ENCODE measurements at regions not wholly inside any gene's neighbourhood (a gene's known extent, or its start where the extent isn't known, plus 50 kb on each side); places are given as distances from the start of the nearest gene placed in this dataset.

DNA sequence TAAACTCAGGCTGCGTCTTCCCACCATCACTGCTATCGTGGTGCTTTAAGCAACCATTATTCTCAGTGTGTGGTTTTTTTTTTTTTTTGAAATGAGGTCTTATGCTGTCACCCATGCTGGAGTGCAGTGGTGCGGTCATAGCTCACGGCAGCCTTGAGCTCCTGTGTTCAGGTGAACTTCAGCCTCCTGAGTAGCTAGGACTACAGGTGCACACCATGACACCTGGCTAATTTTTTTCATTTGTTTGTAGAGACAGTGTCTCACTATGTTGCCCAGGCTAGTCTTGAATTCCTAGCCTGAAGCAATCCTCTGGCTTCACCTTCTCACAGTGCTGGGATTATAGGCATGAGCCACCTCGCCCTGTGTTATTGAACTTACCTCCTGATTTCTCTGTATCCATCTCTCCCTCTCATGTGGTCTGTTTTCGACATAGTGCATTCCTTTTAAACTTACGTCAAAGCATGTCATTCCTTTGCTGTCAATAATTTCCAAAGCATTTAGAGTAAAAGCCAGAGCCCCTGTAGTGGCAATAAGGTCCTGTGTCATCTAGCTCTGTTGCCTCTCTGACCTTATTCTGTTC lies 255.5 kb downstream of the SNAPC1 start (continued):
- TF ChIP-seq NUFIP1 (IDR thresholded peaks at IDR 0.05; ENCODE audit: partially characterized antibody): no peak
- no peak for TF ChIP-seq FOXJ3 (CRISPR knock-in tag; IDR thresholded peaks at IDR 0.05)

DNA sequence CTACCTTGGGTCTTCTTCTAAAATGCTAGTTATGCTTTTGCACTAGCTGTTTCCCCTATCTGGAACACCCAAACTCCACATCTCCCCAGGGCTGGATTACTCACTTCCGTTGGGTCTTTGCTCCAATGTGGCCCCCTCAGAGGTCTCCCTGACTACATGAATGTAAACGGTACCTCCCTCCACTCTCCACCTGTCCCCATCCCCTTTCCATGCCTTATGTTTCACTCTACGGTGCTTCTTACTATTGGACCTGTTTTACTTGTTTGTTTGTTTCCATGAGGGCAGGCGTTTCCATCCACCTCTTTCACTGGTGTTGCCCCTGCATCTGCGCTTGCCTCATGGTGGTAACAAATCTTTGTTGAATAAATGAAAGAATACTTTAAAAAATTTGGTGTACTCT lies 256.4 kb downstream of the SNAPC1 start:
- Histone ChIP-seq H3K9ac (ENCODE audit: insufficient read depth in 1 of 2, low read depth in 2 of 2, low read length in 2 of 2) (no peak overlapping the region), H3K9me3 (replicated peaks; ENCODE audit: control insufficient read depth, insufficient read depth, low read depth, low read length) (no peaks in the 10 kb centered on the region), H3K36me3 (ENCODE audit: control insufficient read depth, insufficient read depth, low read length) (no peaks in the 10 kb centered on the region), H4K20me1 (replicated peaks; ENCODE audit: control insufficient read depth, insufficient read depth, low read length) (no peaks in the 10 kb centered on the region), H3K4me1 (replicated peaks in 1 of 2; ENCODE audit: control insufficient read depth in 2 of 2, insufficient read depth in 2 of 2, low read length in 2 of 2) (no peaks in the 10 kb centered on the region), H3K9me1 (ENCODE audit: control insufficient read depth, insufficient read depth, low read length) (no peaks in the 10 kb centered on the region), H3K27ac (ENCODE audit: extremely low read depth, low read depth, low read length) (no peak overlapping the region), H3K27me3 (ENCODE audit: control insufficient read depth in 2 of 2, insufficient read depth in 2 of 2, low read length in 2 of 2) (no peaks in the 10 kb centered on the region), H3K4me3 (no peak overlapping the region), H3K4me2 (ENCODE audit: insufficient read depth, low read length) (no peak overlapping the region), H2AFZ (ENCODE audit: low read depth, low read length) (no peak overlapping the region), H3K79me2 (ENCODE audit: control insufficient read depth, insufficient read depth, low read length) (no peaks in the 10 kb centered on the region)
- BruUV-seq (replicated peaks): no TSS peak
- 0% methylated on average over 4 of the region's 5 CpGs for WGBS (ENCODE audit: insufficient coverage, low coverage, missing lambda C conversion rate)
- CTCF ChIA-PET (ENCODE audit: low intra/inter-chr PET ratio): no interaction called here
- in situ Hi-C loops (cut with MboI) (no loop called here), intact Hi-C loops (cut with micrococcal nuclease) (no loop called here)
- no peak for DNase-seq (ENCODE audit: extremely low read depth in 1 of 4, low spot score in 3 of 4)
- TF ChIP-seq XRCC4 (IDR thresholded peaks at IDR 0.05; ENCODE audit: extremely low read depth, insufficient read depth, insufficient read length) (no peak), ZNF561 (CRISPR knock-in tag; conservative IDR thresholded peaks at IDR 0.05) (no peak), ZNF764 (CRISPR knock-in tag; IDR thresholded peaks at IDR 0.05; ENCODE audit: low read depth) (no peak), ILF3 (IDR thresholded peaks at IDR 0.05; ENCODE audit: borderline replicate concordance) (no peak), ZNF586 (CRISPR knock-in tag; conservative IDR thresholded peaks at IDR 0.05) (no peak), ZNF668 (CRISPR knock-in tag; IDR thresholded peaks at IDR 0.05) (no peak), KLF13 (tag; IDR thresholded peaks at IDR 0.05; ENCODE audit: borderline replicate concordance, low read depth) (no peak), GTF2F1 (IDR thresholded peaks at IDR 0.05; ENCODE audit: low read depth, low read length) (no peak), ZNF644 (tag; IDR thresholded peaks at IDR 0.05; ENCODE audit: low read depth) (no peak), NFE2 (IDR thresholded peaks at IDR 0.05; ENCODE audit: low read depth) (no peak), HNRNPUL1 (IDR thresholded peaks at IDR 0.05; ENCODE audit: low read length) (no peak)
- TF ChIP-seq, protein P1, sequence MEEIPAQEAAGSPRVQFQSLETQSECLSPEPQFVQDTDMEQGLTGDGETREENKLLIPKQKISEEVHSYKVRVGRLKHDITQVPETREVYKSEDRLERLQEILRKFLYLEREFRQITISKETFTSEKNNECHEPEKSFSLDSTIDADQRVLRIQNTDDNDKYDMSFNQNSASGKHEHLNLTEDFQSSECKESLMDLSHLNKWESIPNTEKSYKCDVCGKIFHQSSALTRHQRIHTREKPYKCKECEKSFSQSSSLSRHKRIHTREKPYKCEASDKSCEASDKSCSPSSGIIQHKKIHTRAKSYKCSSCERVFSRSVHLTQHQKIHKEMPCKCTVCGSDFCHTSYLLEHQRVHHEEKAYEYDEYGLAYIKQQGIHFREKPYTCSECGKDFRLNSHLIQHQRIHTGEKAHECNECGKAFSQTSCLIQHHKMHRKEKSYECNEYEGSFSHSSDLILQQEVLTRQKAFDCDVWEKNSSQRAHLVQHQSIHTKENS (CRISPR knock-in tag; IDR thresholded peaks at IDR 0.05): no peak
- TF ChIP-seq, protein P2, sequence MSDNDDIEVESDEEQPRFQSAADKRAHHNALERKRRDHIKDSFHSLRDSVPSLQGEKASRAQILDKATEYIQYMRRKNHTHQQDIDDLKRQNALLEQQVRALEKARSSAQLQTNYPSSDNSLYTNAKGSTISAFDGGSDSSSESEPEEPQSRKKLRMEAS (CRISPR knock-in tag; IDR thresholded peaks at IDR 0.05): no peak
- TF ChIP-seq, protein P3, sequence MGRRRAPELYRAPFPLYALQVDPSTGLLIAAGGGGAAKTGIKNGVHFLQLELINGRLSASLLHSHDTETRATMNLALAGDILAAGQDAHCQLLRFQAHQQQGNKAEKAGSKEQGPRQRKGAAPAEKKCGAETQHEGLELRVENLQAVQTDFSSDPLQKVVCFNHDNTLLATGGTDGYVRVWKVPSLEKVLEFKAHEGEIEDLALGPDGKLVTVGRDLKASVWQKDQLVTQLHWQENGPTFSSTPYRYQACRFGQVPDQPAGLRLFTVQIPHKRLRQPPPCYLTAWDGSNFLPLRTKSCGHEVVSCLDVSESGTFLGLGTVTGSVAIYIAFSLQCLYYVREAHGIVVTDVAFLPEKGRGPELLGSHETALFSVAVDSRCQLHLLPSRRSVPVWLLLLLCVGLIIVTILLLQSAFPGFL (CRISPR knock-in tag; IDR thresholded peaks at IDR 0.05): no peak
- no peak for FAIRE-seq
- ATAC-seq: no peak
- POLR2A ChIA-PET: interaction anchor here (0.6 kb wide), 1 partner anchor 7 kb away, joined by 3 read pairs; no protein-coding TSS in a partner anchor
